Suprapubic skin (tissue), 4 donors: ENCODE measurements at regions not wholly inside any gene's neighbourhood (a gene's known extent, or its start where the extent isn't known, plus 50 kb on each side); places are given as distances from the start of the nearest gene placed in this dataset.

Source experiments
- CTCF ChIP-seq, 2 donors: fragments of 200-600 bp in 1 of 2; fragments of 450-650 bp in 1 of 2; sonication (generic) in 1 of 2; IDR thresholded peaks; one replicate each; pipeline ENCODE4 v1.5.1; 2016 to 2019; ENCODE audit warnings: antibody characterized with exemption in 2 of 2, mild to moderate bottlenecking in 1 of 2, moderate library complexity in 1 of 2
- EP300 ChIP-seq: sonication (generic); formaldehyde crosslinking; IDR thresholded peaks from one replicate; pipeline ENCODE4 v1.6.1; 2017; ENCODE audit warnings: antibody characterized with exemption
- POLR2AphosphoS5 ChIP-seq, 3 donors: sonication (generic); formaldehyde crosslinking; IDR thresholded peaks; one replicate each; pipeline ENCODE4 v1.6.1; 2017; ENCODE audit warnings: antibody characterized with exemption in 3 of 3

- TF ChIP-seq CTCF (IDR thresholded peaks at IDR 0.05) (no peak), EP300 (no peak), POLR2AphosphoS5 (IDR thresholded peaks at IDR 0.05) (no peak)
Measured at GRCh38 chr12:42887657-42888056, 298.1 kb upstream of the PRICKLE1 start.
